ENCODE measurements at regions not wholly inside any gene's neighbourhood (a gene's known extent, or its start where the extent isn't known, plus 50 kb on each side); places are given as distances from the start of the nearest gene placed in this dataset.

- TF ChIP-seq CTCF (IDR thresholded peaks at IDR 0.05), result no peak
- no peak for ATAC-seq (ENCODE audit: low FRiP score)
- DNase-seq (ENCODE audit: low spot score), result no peak
Observed at GRCh38 chr12:77189901-77190416, 124.6 kb upstream of the E2F7 start.

- DNase-seq (ENCODE audit: low spot score), result no peak
- ATAC-seq (ENCODE audit: low FRiP score), result no peak
Observed at GRCh38 chr12:77189458-77189857, 124.1 kb upstream of the E2F7 start.

GRCh38 chr12:77179515-77179914 lies 114.1 kb upstream of the E2F7 start:
- ATAC-seq (ENCODE audit: low FRiP score) (no peak), DNase-seq (ENCODE audit: low spot score) (no peak)
- no peak for TF ChIP-seq CTCF (IDR thresholded peaks at IDR 0.05)

More at GRCh38 chr12:77189458-77189857, 124.1 kb upstream of the E2F7 start:
- no peak for TF ChIP-seq CTCF (IDR thresholded peaks at IDR 0.05)

GRCh38 chr12:77167801-77168200 lies 102.4 kb upstream of the E2F7 start:
- no peak for TF ChIP-seq CTCF (IDR thresholded peaks at IDR 0.05)
- no peak for DNase-seq (ENCODE audit: low spot score)

GRCh38 chr12:77166696-77167095 lies 101.3 kb upstream of the E2F7 start:
- DNase-seq (ENCODE audit: low spot score), result no peak
- TF ChIP-seq CTCF (IDR thresholded peaks at IDR 0.05), result no peak
- ATAC-seq (ENCODE audit: low FRiP score), result no peak

More at GRCh38 chr12:77167801-77168200, 102.4 kb upstream of the E2F7 start:
- no peak for ATAC-seq (ENCODE audit: low FRiP score)

- TF ChIP-seq CTCF (IDR thresholded peaks at IDR 0.05), result no peak
- ATAC-seq (ENCODE audit: low FRiP score) (no peak), DNase-seq (ENCODE audit: low spot score) (no peak)
Observed at GRCh38 chr12:77163074-77164038, 98.0 kb upstream of the E2F7 start.

GRCh38 chr12:77161944-77162343 lies 96.6 kb upstream of the E2F7 start:
- no peak for TF ChIP-seq CTCF (IDR thresholded peaks at IDR 0.05)
- no peak for ATAC-seq (ENCODE audit: low FRiP score)
- DNase-seq (ENCODE audit: low spot score), result no peak

Measured in omental fat pad (tissue), 3 donors.